ENCODE measurements at regions not wholly inside any gene's neighbourhood (a gene's known extent, or its start where the extent isn't known, plus 50 kb on each side); places are given as distances from the start of the nearest gene placed in this dataset.

DNA sequence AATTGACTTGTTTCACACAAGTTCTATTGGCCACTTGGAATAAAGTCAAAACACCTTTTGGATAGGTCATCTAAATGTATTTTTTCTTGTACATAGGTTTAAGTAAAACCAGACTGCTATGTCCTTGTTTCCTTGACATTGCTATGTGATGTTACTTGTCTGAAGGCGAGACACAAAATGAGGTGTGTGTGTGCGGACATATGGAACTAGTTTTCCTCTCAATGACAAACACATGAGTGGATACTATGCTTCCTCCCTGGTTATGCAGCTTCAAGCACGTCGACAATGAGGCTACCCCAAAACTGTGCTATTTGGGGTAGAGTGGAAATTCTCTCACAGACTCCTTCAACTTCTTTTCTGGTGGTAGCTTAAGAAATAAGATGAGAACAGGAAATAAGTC lies 276.8 kb downstream of the GAS1 start:
- Histone ChIP-seq H3K36me3 (no peaks in the 10 kb centered on the region), H3K27me3 (no peaks in the 10 kb centered on the region), H3K9me3 (no peaks in the 10 kb centered on the region), H3K4me3 (ENCODE audit: low read depth, low read length) (no peak overlapping the region), H3K4me1 (no peaks in the 10 kb centered on the region)
- TF ChIP-seq, protein P1, sequence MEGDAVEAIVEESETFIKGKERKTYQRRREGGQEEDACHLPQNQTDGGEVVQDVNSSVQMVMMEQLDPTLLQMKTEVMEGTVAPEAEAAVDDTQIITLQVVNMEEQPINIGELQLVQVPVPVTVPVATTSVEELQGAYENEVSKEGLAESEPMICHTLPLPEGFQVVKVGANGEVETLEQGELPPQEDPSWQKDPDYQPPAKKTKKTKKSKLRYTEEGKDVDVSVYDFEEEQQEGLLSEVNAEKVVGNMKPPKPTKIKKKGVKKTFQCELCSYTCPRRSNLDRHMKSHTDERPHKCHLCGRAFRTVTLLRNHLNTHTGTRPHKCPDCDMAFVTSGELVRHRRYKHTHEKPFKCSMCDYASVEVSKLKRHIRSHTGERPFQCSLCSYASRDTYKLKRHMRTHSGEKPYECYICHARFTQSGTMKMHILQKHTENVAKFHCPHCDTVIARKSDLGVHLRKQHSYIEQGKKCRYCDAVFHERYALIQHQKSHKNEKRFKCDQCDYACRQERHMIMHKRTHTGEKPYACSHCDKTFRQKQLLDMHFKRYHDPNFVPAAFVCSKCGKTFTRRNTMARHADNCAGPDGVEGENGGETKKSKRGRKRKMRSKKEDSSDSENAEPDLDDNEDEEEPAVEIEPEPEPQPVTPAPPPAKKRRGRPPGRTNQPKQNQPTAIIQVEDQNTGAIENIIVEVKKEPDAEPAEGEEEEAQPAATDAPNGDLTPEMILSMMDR (IDR thresholded peaks at IDR 0.05; ENCODE audit: low read depth, low read length), result no peak
- no peak for DNase-seq

DNA sequence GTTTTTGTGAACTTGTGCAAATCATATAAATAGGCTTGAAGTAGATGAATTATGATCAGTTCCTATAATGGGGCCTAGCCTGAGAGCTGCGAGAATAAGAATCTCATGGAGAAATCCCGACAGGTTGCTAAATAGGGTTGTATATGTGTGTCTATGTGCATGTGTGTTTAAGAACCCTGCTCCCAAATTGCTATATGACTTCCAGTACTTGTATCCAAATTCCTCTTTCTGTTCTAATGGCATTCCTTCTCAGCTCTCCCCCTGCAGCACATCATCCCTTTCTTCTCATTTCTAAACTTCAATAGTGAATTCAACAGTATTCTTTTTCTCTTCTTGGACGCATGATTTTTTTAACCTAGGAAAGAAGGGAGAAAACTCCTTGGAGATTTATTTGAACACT lies 277.2 kb downstream of the GAS1 start:
- no peak for DNase-seq
- no peaks in the 10 kb centered on the region for H3K9me3 ChIP-seq
- H3K27me3 ChIP-seq, result no peaks in the 10 kb centered on the region
- H3K4me1 ChIP-seq, result no peaks in the 10 kb centered on the region
- no peak overlapping the region for H3K4me3 ChIP-seq (ENCODE audit: low read depth, low read length)
- TF ChIP-seq, protein P1 (IDR thresholded peaks at IDR 0.05; ENCODE audit: low read depth, low read length), result no peak
- no peaks in the 10 kb centered on the region for H3K36me3 ChIP-seq

DNA sequence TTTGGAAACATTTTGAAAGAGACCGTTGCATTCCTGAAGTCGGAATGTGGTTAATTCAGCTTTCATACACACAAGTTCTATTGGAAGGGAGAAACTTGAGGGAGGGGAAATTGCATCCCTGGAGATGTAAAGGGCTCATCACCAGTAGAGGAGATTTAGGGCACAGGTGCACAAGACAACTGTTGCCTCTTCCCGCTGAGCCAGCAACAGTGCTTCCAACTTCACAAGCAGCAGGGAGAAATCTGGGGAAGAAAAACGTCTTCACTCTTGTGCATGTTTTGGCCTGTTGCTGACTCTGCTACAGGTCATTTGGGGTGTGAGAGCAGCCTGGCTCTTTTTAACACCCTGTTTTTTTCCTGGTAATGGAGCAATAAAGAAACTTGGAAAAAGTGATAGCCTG lies 277.9 kb downstream of the GAS1 start:
- Histone ChIP-seq H3K27me3 (no peaks in the 10 kb centered on the region), H3K4me3 (ENCODE audit: low read depth, low read length) (no peak overlapping the region), H3K4me1 (no peaks in the 10 kb centered on the region), H3K9me3 (no peaks in the 10 kb centered on the region), H3K36me3 (no peaks in the 10 kb centered on the region)
- TF ChIP-seq, protein P1 (IDR thresholded peaks at IDR 0.05; ENCODE audit: low read depth, low read length), result no peak
- DNase-seq, result no peak

DNA sequence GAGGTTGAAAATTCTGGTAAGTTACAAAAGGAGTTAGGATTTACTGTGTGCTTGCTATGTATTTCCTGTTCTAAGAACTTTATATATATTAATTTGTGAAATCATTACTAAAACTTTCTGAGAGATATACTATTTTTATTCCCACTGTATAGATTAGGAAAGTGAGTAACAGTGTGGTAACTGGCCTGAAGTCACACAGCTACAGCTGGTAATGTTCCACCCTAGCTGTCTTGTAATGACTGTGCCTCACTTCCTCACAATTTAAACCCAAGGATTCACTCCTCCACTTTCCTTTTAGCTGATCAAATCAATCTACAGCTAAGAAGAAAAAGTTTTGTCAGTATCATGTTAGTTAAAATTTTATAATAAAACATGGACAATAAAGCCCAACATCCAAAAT lies 278.8 kb downstream of the GAS1 start:
- no peaks in the 10 kb centered on the region for H3K27me3 ChIP-seq
- no peak overlapping the region for H3K4me3 ChIP-seq (ENCODE audit: low read depth, low read length)
- DNase-seq, result no peak
- H3K36me3 ChIP-seq, result no peaks in the 10 kb centered on the region
- no peaks in the 10 kb centered on the region for H3K4me1 ChIP-seq
- TF ChIP-seq, protein P1 (IDR thresholded peaks at IDR 0.05; ENCODE audit: low read depth, low read length), result no peak
- H3K9me3 ChIP-seq, result no peaks in the 10 kb centered on the region

DNA sequence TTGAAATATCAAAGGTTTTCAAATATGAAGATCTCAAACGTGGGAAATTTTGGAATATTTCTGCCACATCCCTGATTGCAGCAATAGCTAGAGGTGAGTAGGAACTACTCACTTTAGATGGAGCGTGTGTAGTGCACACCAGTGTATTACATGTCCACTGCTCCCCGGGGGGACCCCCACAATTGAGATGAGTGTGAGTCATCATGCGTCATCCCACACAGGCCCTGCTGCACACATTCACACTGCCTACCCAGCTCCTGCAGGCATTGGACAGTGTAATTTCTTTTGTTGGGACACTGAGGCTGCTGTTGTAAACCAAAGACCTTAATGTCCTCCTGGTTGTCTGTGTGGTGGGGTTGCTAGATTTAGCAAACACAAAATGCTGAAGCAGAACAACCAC lies 280.0 kb downstream of the GAS1 start:
- H3K36me3 ChIP-seq, result no peaks in the 10 kb centered on the region
- no peaks in the 10 kb centered on the region for H3K27me3 ChIP-seq
- TF ChIP-seq, protein P1 (IDR thresholded peaks at IDR 0.05; ENCODE audit: low read depth, low read length), result no peak

DNA sequence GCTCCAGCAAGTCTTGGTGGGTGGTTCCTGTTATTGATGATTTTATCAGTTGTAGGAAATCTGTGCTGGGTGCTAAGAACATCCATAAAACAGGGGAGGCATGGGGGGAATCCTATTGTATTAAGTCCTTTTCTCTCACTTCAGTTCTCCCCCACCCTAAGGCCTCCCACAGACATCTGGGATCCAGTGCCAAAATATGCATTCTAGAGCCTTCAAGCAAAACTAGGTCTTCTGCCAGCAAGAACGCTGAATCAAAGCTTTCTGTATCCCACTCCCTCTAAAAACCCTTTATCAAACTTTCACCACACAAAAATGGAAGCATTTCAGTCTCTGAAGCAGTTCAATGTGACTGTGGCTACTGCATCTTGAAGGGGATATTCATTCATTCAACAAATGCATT lies 281.9 kb downstream of the GAS1 start:
- no peaks in the 10 kb centered on the region for H3K4me1 ChIP-seq
- no peak overlapping the region for H3K4me3 ChIP-seq (ENCODE audit: low read depth, low read length)
- H3K36me3 ChIP-seq, result no peaks in the 10 kb centered on the region
- no peaks in the 10 kb centered on the region for H3K27me3 ChIP-seq
- TF ChIP-seq, protein P1 (IDR thresholded peaks at IDR 0.05; ENCODE audit: low read depth, low read length), result no peak
- DNase-seq, result no peak
- H3K9me3 ChIP-seq, result no peaks in the 10 kb centered on the region

More for the DNA sequence above, 280.0 kb downstream of the GAS1 start:
- H3K4me1 ChIP-seq, result no peaks in the 10 kb centered on the region
- no peak for DNase-seq
- no peak overlapping the region for H3K4me3 ChIP-seq (ENCODE audit: low read depth, low read length)
- no peaks in the 10 kb centered on the region for H3K9me3 ChIP-seq
